Gastroesophageal sphincter (tissue), 4 donors: ENCODE measurements at regions not wholly inside any gene's neighbourhood (a gene's known extent, or its start where the extent isn't known, plus 50 kb on each side); places are given as distances from the start of the nearest gene placed in this dataset.

Experiments used
- ATAC-seq: fragments of 150-250 bp; one replicate; pipeline ENCODE4 v1.9.1; 2016; ENCODE audit warnings: mild to moderate bottlenecking, moderate library complexity
- H3K27ac ChIP-seq, 4 donors: fragments of 200-600 bp; sonication (generic) in 3 of 4; 1 replicate in 3 of 4; 2 replicates in 1 of 4; pipeline ENCODE4 v1.5.1; 2016 to 2019
- H3K27me3 ChIP-seq: fragments of 200-600 bp; sonication (generic); one replicate; pipeline ENCODE4 v1.5.1; 2019
- H3K36me3 ChIP-seq, 2 donors: fragments of 200-600 bp; sonication (generic); one replicate each; pipeline ENCODE4 v1.5.1; 2019; ENCODE audit warnings: control low read depth in 1 of 2
- H3K4me1 ChIP-seq, 3 donors: fragments of 200-600 bp; sonication (generic); 1 replicate in 2 of 3; 2 replicates in 1 of 3; pipeline ENCODE4 v1.5.1; 2016 to 2019; ENCODE audit warnings: control low read depth in 2 of 3
- H3K4me3 ChIP-seq, 2 donors: fragments of 200-600 bp; sonication (generic); one replicate each; pipeline ENCODE4 v1.5.1; 2019; ENCODE audit warnings: mild to moderate bottlenecking in 1 of 2, moderate library complexity in 1 of 2
- H3K9me3 ChIP-seq, 3 donors: fragments of 200-600 bp; sonication (generic); one replicate each; pipeline ENCODE4 v1.5.1; 2017 to 2019; ENCODE audit warnings: control low read depth in 2 of 3
- CTCF ChIP-seq, 4 experiments: fragments of 200-600 bp in 2 of 4; fragments of 450-650 bp in 2 of 4; sonication (generic) in 1 of 4; IDR thresholded peaks; one replicate each; pipeline ENCODE4 v1.5.1; 2017 to 2019; ENCODE audit warnings: antibody characterized with exemption in 4 of 4, mild to moderate bottlenecking in 2 of 4, moderate library complexity in 2 of 4
- EP300 ChIP-seq: sonication (generic); formaldehyde crosslinking; IDR thresholded peaks from one replicate; pipeline ENCODE4 v1.6.1; 2017; ENCODE audit warnings: antibody characterized with exemption, mild to moderate bottlenecking
- POLR2A ChIP-seq, 2 donors: fragments of 450-650 bp; IDR thresholded peaks; one replicate each; pipeline ENCODE4 v1.6.1; 2017; ENCODE audit warnings: antibody characterized with exemption in 2 of 2, mild to moderate bottlenecking in 2 of 2, moderate library complexity in 1 of 2
- POLR2AphosphoS5 ChIP-seq: sonication (generic); formaldehyde crosslinking; IDR thresholded peaks from one replicate; pipeline ENCODE4 v1.6.1; 2017; ENCODE audit warnings: antibody characterized with exemption
- WGBS, 2 donors: methylation state at CpG; one replicate each; pipeline ENCODE4 v1.1.5; 2018; ENCODE audit warnings: low coverage in 1 of 2; 5-methylcytosine and 5-hydroxymethylcytosine counted together

DNA sequence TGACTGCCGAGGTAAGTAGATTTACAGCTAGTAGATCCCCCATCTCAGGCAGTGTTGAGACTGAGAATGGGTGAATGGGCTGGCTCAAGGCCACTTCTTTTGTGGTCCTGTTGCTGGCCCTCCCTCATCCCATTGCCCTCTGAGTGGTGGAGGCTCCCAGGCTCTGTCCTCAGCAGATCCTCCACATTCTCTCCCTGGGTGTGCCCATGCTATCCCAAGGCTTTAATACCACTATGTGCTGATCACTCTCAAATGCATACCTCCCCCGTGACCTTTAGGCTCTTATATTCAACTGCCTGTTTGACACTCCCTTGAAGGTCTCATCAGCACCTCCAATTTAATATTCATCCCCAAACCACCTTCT, 271.8 kb downstream of the GLI2 start:
- TF ChIP-seq POLR2AphosphoS5 (no peak), POLR2A (IDR thresholded peaks at IDR 0.05) (no peak), EP300 (no peak), CTCF (IDR thresholded peaks at IDR 0.05) (no peak)
- Histone ChIP-seq H3K36me3 (no peaks in the 10 kb centered on the region), H3K4me3 (no peak overlapping the region), H3K27ac (no peak overlapping the region), H3K9me3 (peaks cover 0 to 17% (median 0%) of the 10 kb centered on the region in 3 donors), H3K27me3 (no peaks in the 10 kb centered on the region), H3K4me1 (no peaks in the 10 kb centered on the region)
- WGBS, 2 donors: 83 to 92% methylated on average over 2 of the region's 2 CpGs
- ATAC-seq: no peak

GRCh38 chr2:121008975-121009374, 273.3 kb downstream of the GLI2 start:
- no peaks in the 10 kb centered on the region for H3K36me3 ChIP-seq
- H3K4me3 ChIP-seq: no peak overlapping the region
- no peaks in the 10 kb centered on the region for H3K27me3 ChIP-seq
- no peak for TF ChIP-seq POLR2A (IDR thresholded peaks at IDR 0.05)
- TF ChIP-seq CTCF (IDR thresholded peaks at IDR 0.05): peak in 1 of 4 experiments; percentile 8
- no peak for ATAC-seq
- 81 to 86% methylated on average over 5 of the region's 5 CpGs for WGBS, 2 donors
- H3K4me1 ChIP-seq: no peaks in the 10 kb centered on the region
- no peak overlapping the region for H3K27ac ChIP-seq
- H3K9me3 ChIP-seq: peaks cover 0 to 17% (median 0%) of the 10 kb centered on the region in 3 donors

DNA sequence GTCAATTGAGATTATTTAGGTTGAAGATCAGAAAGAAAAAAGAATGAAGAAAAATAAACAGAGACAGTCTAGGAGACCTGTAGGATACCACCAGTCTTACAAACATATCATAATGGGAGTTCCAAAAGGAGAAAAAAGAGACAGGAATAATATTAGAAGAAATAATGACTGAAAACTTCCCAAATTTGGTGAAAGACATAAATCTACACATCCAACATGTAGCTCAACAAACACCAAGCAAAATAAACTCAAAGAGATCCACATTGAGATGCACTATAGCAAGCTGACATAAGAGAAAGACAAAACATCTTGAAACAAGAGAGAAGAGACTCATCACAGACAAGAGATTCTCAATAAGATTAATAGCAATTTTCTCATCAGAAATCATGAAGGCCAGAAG, 274.0 kb downstream of the TFCP2L1 start:
- TF ChIP-seq CTCF (IDR thresholded peaks at IDR 0.05) (no peak), POLR2A (IDR thresholded peaks at IDR 0.05) (no peak), EP300 (no peak), POLR2AphosphoS5 (no peak)
- ATAC-seq: no peak
- no peaks in the 10 kb centered on the region for H3K4me1 ChIP-seq

DNA sequence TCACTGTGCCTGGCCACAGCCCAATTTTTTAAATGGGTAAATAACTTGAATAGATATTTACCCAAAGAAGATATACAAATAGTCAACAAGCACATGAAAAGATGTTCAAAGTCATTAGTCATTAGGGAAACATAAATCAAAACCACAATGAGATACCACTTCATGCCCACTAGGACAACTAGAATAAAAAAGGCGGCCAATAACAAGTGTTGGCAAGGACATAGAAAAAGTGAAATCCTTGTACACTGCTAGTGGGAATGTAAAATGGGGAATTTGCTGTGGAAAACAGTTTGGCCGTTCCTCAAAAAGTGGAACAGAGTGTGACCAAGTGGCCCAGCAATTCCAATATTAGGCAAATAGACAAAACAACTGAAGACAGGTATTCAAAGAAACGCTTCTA, 270.1 kb downstream of the TFCP2L1 start:
- no peak overlapping the region for H3K4me3 ChIP-seq
- no peaks in the 10 kb centered on the region for H3K4me1 ChIP-seq
- no peak overlapping the region for H3K27ac ChIP-seq
- 93 to 100% methylated on average over 3 of the region's 3 CpGs for WGBS, 2 donors
- no peak for TF ChIP-seq CTCF (IDR thresholded peaks at IDR 0.05)
- TF ChIP-seq EP300: no peak
- no peak for TF ChIP-seq POLR2A (IDR thresholded peaks at IDR 0.05)
- TF ChIP-seq POLR2AphosphoS5: no peak
- H3K9me3 ChIP-seq: peaks cover 0 to 17% (median 0%) of the 10 kb centered on the region in 3 donors
- ATAC-seq: no peak
- no peaks in the 10 kb centered on the region for H3K27me3 ChIP-seq
- no peaks in the 10 kb centered on the region for H3K36me3 ChIP-seq

More for the DNA sequence above, 274.0 kb downstream of the TFCP2L1 start:
- no peak overlapping the region for H3K27ac ChIP-seq
- no peaks in the 10 kb centered on the region for H3K27me3 ChIP-seq
- peaks cover 0 to 17% (median 0%) of the 10 kb centered on the region in 3 donors for H3K9me3 ChIP-seq
- H3K36me3 ChIP-seq: no peaks in the 10 kb centered on the region
- no peak overlapping the region for H3K4me3 ChIP-seq

GRCh38 chr2:121015971-121016485, 269.0 kb downstream of the TFCP2L1 start:
- Histone ChIP-seq H3K9me3 (peaks cover 0 to 9% (median 0%) of the 10 kb centered on the region in 3 donors), H3K36me3 (no peaks in the 10 kb centered on the region), H3K4me1 (no peaks in the 10 kb centered on the region), H3K27me3 (no peaks in the 10 kb centered on the region), H3K27ac (no peak overlapping the region), H3K4me3 (no peak overlapping the region)
- WGBS, 2 donors: 100% methylated on average over 1 to 2 of the region's 7 CpGs
- TF ChIP-seq POLR2AphosphoS5: no peak
- no peak for TF ChIP-seq CTCF (IDR thresholded peaks at IDR 0.05)
- no peak for TF ChIP-seq EP300
- TF ChIP-seq POLR2A (IDR thresholded peaks at IDR 0.05): no peak
- no peak for ATAC-seq
